ENCODE measurements at regions not wholly inside any gene's neighbourhood (a gene's known extent, or its start where the extent isn't known, plus 50 kb on each side); places are given as distances from the start of the nearest gene placed in this dataset.

DNA sequence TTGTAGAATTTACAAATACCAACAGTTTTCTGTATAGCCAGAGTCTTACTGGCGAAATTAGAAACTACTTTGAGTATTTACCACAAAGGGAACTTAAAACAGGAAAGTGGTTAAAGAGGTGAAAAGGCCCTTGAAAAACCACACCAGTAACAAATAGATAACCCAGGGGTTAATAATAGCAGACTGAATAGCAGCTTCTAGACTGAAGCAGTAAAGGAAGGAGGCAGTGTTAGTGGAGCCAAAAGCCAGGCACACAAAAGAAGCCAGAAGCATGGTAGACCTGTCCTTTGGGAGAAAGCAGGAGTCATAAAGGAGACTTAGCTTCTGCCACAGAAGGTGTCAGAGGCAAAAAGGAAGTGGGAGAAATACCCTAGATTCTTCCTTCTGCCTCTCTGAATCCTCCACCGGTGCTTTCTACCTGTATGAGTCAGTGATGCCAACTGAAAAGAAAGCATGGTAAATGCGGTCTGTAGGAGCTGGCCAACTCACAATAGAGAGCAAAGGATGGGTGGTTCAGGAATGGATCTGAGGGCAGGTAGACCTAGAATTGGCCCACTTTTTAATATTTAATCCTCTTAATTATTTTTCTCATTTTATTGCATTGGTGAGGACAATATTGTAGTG, 97.3 kb downstream of the ARL6IP6 start:
- in situ Hi-C loops (cut with HindIII; ENCODE audit: low sequenced_read_pairs): no loop called here

DNA sequence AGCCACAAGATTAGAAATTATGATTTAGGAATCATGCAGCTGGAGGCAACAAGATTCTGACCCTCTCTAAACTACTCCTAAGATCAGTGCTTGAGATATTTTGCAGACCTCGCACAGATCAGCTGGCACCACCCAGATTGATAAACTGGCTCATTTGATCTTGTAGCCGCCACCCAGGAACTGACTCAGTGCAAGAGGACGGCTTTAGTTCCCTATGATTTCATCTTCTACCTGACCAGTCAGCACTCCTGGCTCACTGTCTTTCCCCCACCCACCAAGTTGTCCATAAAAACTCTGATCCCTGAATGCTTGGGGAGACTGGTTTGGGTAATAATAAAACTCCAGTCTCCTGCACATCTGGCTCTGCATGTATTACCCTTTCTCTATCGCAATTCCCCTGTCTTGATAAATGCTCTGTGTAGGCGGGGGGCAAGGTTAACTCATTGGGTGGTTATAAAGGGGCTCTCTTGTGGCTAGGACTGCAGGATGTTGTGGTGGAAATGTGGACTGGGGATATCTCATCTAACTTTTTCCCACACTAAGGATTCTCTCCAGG, 96.1 kb downstream of the ARL6IP6 start:
- in situ Hi-C loops (cut with HindIII; ENCODE audit: low sequenced_read_pairs): no loop called here

DNA sequence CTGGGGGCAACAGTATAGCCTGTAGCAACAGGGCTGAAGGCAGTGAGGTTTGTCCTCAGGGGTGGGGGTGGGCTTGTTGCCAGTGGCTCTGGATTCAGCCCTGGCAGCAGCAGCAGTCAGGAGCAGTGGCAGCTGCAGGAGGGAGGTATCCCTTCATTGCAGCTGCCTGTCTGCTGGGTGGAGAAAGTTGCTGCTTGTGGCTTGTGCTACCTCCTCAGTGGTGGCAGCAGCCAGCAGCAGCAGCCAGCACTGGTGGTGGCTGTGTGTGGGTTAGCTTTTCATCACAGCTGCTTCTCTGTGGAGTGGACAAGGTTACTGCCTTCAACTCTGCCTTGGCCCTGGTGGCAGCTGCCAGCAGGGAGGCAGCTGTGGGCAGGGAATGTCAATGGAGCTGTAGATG, 94.9 kb downstream of the ARL6IP6 start:
- in situ Hi-C loops (cut with HindIII; ENCODE audit: low sequenced_read_pairs): no loop called here

Measured in DLD1 (cell line).